ENCODE measurements at regions not wholly inside any gene's neighbourhood (a gene's known extent, or its start where the extent isn't known, plus 50 kb on each side); places are given as distances from the start of the nearest gene placed in this dataset.

GRCh38 chr12:127680516-127680915, 586.5 kb upstream of the TMEM132C start:
- TF ChIP-seq CTCF (IDR thresholded peaks at IDR 0.05 in 2 of 3, conservative IDR thresholded peaks at IDR 0.05 in 1 of 3; ENCODE audit: control insufficient read depth in 2 of 3, extremely low read depth in 1 of 3, insufficient read depth in 1 of 3, low read depth in 3 of 3, low read length in 3 of 3) (no peak), BMI1 (IDR thresholded peaks at IDR 0.05; ENCODE audit: borderline replicate concordance) (no peak), MAX (IDR thresholded peaks at IDR 0.05; ENCODE audit: low read depth, low read length) (no peak), JUND (IDR thresholded peaks at IDR 0.05; ENCODE audit: low read depth, low read length) (no peak), POLR2A (IDR thresholded peaks at IDR 0.05; ENCODE audit: low read depth, low read length) (no peak)
- TF ChIP-seq, protein P1, sequence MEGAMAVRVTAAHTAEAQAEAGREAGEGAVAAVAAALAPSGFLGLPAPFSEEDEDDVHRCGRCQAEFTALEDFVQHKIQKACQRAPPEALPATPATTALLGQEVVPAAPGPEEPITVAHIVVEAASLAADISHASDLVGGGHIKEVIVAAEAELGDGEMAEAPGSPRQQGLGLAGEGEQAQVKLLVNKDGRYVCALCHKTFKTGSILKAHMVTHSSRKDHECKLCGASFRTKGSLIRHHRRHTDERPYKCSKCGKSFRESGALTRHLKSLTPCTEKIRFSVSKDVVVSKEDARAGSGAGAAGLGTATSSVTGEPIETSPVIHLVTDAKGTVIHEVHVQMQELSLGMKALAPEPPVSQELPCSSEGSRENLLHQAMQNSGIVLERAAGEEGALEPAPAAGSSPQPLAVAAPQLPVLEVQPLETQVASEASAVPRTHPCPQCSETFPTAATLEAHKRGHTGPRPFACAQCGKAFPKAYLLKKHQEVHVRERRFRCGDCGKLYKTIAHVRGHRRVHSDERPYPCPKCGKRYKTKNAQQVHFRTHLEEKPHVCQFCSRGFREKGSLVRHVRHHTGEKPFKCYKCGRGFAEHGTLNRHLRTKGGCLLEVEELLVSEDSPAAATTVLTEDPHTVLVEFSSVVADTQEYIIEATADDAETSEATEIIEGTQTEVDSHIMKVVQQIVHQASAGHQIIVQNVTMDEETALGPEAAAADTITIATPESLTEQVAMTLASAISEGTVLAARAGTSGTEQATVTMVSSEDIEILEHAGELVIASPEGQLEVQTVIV (IDR thresholded peaks at IDR 0.05; ENCODE audit: borderline replicate concordance, partially characterized antibody): no peak
